OCI-LY1 (cell line): ENCODE measurements at regions not wholly inside any gene's neighbourhood (a gene's known extent, or its start where the extent isn't known, plus 50 kb on each side); places are given as distances from the start of the nearest gene placed in this dataset.

Source experiments
- H2AFZ ChIP-seq: fragments of 200-600 bp; sonication (generic), shearing (Covaris generic); 2 replicates; pipeline ENCODE4 v1.6.0; 2014; ENCODE audit warnings: antibody characterized with exemption, mild to moderate bottlenecking, low read length
- H3F3A ChIP-seq: fragments of 200-600 bp; sonication (generic), shearing (Covaris generic); 2 replicates; pipeline ENCODE4 v1.6.0; 2014; ENCODE audit warnings: mild to moderate bottlenecking, antibody characterized with exemption, low read length, moderate library complexity; ENCODE audit not compliant: insufficient read depth
- H3K27ac ChIP-seq: fragments of 200-600 bp; sonication (generic); 2 replicates; pipeline ENCODE4 v1.5.1; 2014; ENCODE audit warnings: low read length, mixed run types, mild to moderate bottlenecking, low read depth; ENCODE audit not compliant: poor library complexity, severe bottlenecking
- H3K27me3 ChIP-seq: fragments of 200-600 bp; sonication (generic); 2 replicates; pipeline ENCODE4 v1.6.0; 2014; ENCODE audit warnings: antibody characterized with exemption, mild to moderate bottlenecking, low read length, moderate library complexity; ENCODE audit not compliant: insufficient read depth
- H3K36me3 ChIP-seq: fragments of 200-600 bp; sonication (generic); 2 replicates; pipeline ENCODE4 v1.6.1; 2014; ENCODE audit warnings: mild to moderate bottlenecking, antibody characterized with exemption, low read length, moderate library complexity, mixed read lengths; ENCODE audit not compliant: insufficient read depth
- H3K4me1 ChIP-seq: fragments of 200-600 bp; sonication (generic); 2 replicates; pipeline ENCODE4 v1.5.1; 2014; ENCODE audit warnings: mild to moderate bottlenecking, low read length, moderate library complexity; ENCODE audit not compliant: insufficient read depth, severe bottlenecking
- H3K4me2 ChIP-seq: fragments of 200-600 bp; sonication (generic), shearing (Covaris generic); 2 replicates; pipeline ENCODE4 v1.6.1; 2014; ENCODE audit warnings: low read length
- H3K4me3 ChIP-seq: fragments of 200-600 bp; sonication (generic); 2 replicates; pipeline ENCODE4 v1.5.1; 2014; ENCODE audit warnings: low read length, low read depth, mild to moderate bottlenecking, mixed read lengths; ENCODE audit not compliant: poor library complexity, severe bottlenecking
- H3K79me2 ChIP-seq: fragments of 200-600 bp; shearing (Covaris generic); 2 replicates; pipeline ENCODE4 v1.6.1; 2016; ENCODE audit warnings: mixed run types, low read length, mixed read lengths; ENCODE audit not compliant: insufficient read depth
- H3K9ac ChIP-seq: fragments of 200-600 bp; sonication (generic), shearing (Covaris generic); 2 replicates; pipeline ENCODE4 v1.6.1; 2014; ENCODE audit warnings: mild to moderate bottlenecking, low read length, mixed read lengths
- H3K9me2 ChIP-seq: fragments of 200-600 bp; sonication (generic), shearing (Covaris generic); 2 replicates; pipeline ENCODE4 v1.6.1; 2014; ENCODE audit warnings: low read depth, mild to moderate bottlenecking, low read length, mixed read lengths
- H3K9me3 ChIP-seq: fragments of 200-600 bp; shearing (Covaris generic); 2 replicates; pipeline ENCODE4 v1.6.1; 2014; ENCODE audit warnings: low read length, mixed read lengths
- H4K20me1 ChIP-seq: fragments of 200-600 bp; sonication (generic), shearing (Covaris generic); 2 replicates; pipeline ENCODE4 v1.6.0; 2016; ENCODE audit warnings: mild to moderate bottlenecking, low read length; ENCODE audit not compliant: insufficient read depth
- EZH2 ChIP-seq: fragments of 200-600 bp; sonication (generic), shearing (Covaris generic); IDR thresholded peaks from 2 replicates; pipeline ENCODE4 v1.8.0; 2017; ENCODE audit warnings: borderline replicate concordance, mixed run types, mild to moderate bottlenecking, antibody characterized with exemption, low read length, moderate library complexity, mixed read lengths
- TF ChIP-seq, protein P1 (sequence below): fragments of 200-600 bp; sonication (generic), shearing (Covaris generic); IDR thresholded peaks from 2 replicates; pipeline ENCODE4 v1.5.1; 2017; ENCODE audit warnings: mild to moderate bottlenecking, antibody characterized with exemption, low read length, moderate library complexity, mixed read lengths

DNA sequence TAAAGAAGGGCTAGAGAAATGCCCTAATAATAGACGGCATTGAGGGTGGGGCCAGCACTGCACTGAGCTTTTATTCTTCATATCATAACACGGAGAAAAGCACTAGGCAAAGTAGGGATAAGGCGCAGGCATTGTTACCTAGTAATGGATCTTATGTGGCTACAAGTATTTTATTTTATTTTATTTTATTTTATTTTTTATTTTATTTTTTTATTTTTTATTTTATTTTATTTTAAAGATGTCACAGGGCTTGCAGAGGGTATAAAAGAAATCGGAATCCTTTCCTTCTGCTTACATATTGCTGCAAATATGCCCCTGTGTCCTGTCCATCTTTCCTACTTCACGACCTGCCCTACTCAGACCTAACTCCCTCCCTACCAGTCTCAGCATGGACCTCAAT is 452.0 kb upstream of the KIRREL3 start:
- Histone ChIP-seq H3K9me2 (no peaks in the 10 kb centered on the region), H3K79me2 (no peaks in the 10 kb centered on the region), H3K4me1 (no peaks in the 10 kb centered on the region), H2AFZ (no peak overlapping the region), H3K27me3 (no peaks in the 10 kb centered on the region), H3K27ac (no peak overlapping the region), H3K36me3 (no peaks in the 10 kb centered on the region), H3K4me3 (no peak overlapping the region), H3K9ac (no peak overlapping the region), H3K4me2 (no peak overlapping the region), H4K20me1 (no peaks in the 10 kb centered on the region), H3F3A (no peaks in the 10 kb centered on the region), H3K9me3 (no peaks in the 10 kb centered on the region)
- TF ChIP-seq, protein P1, sequence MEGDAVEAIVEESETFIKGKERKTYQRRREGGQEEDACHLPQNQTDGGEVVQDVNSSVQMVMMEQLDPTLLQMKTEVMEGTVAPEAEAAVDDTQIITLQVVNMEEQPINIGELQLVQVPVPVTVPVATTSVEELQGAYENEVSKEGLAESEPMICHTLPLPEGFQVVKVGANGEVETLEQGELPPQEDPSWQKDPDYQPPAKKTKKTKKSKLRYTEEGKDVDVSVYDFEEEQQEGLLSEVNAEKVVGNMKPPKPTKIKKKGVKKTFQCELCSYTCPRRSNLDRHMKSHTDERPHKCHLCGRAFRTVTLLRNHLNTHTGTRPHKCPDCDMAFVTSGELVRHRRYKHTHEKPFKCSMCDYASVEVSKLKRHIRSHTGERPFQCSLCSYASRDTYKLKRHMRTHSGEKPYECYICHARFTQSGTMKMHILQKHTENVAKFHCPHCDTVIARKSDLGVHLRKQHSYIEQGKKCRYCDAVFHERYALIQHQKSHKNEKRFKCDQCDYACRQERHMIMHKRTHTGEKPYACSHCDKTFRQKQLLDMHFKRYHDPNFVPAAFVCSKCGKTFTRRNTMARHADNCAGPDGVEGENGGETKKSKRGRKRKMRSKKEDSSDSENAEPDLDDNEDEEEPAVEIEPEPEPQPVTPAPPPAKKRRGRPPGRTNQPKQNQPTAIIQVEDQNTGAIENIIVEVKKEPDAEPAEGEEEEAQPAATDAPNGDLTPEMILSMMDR, result no peak
- no peak for TF ChIP-seq EZH2

DNA sequence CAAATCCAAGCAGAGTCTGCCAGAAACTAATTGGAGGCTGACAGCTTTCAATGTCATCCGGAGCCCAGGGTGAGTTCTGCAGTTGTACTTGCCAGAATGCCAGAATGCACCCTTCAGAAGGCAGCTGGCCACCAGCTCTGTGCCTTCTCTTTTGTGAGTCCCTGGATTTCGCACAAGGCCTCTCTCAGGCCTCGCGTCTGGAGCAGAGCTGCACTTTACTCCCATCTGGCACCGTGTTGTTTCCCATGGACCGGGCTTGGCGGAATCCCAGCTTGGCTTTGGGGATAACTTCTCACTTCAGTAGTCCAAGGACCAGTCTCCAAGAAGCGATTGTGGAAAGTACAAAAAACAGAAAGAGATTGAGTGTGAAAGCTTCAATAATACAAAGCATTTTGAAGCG is 451.3 kb upstream of the KIRREL3 start:
- H3K4me3 ChIP-seq, result no peak overlapping the region
- no peaks in the 10 kb centered on the region for H3K9me3 ChIP-seq
- no peaks in the 10 kb centered on the region for H3K4me1 ChIP-seq
- no peak overlapping the region for H2AFZ ChIP-seq
- no peaks in the 10 kb centered on the region for H3K79me2 ChIP-seq
- no peak overlapping the region for H3K27ac ChIP-seq
- TF ChIP-seq, protein P1, result no peak
- no peak for TF ChIP-seq EZH2
- H4K20me1 ChIP-seq, result no peaks in the 10 kb centered on the region
- H3K27me3 ChIP-seq, result no peaks in the 10 kb centered on the region
- H3K9ac ChIP-seq, result no peak overlapping the region
- H3F3A ChIP-seq, result no peaks in the 10 kb centered on the region
- no peaks in the 10 kb centered on the region for H3K9me2 ChIP-seq
- H3K36me3 ChIP-seq, result no peaks in the 10 kb centered on the region
- no peak overlapping the region for H3K4me2 ChIP-seq

DNA sequence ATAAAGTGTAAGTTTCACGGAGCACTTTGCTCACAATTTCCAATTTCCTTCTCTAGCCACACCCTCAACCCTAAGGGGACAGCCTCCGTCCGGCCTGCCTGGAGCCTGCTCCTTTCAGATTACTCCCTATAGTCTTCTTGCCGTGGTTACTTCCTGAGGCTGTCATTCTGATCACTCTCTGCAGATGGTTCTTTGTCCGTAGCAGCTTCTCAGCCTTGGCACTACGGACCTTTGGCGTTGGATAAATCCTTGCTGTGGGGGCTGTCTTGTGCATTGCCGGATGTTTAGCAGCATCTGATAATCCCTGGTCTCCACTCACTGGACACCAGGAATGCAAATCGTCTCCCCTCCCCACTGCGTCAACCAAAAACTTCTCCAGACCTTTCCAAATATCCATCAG is 447.5 kb upstream of the KIRREL3 start:
- Histone ChIP-seq H3K9ac (no peak overlapping the region), H3F3A (no peaks in the 10 kb centered on the region), H3K36me3 (no peaks in the 10 kb centered on the region), H3K79me2 (no peaks in the 10 kb centered on the region), H4K20me1 (no peaks in the 10 kb centered on the region), H3K4me3 (no peak overlapping the region), H2AFZ (no peak overlapping the region), H3K27ac (no peak overlapping the region), H3K9me2 (no peaks in the 10 kb centered on the region), H3K27me3 (no peaks in the 10 kb centered on the region), H3K9me3 (no peaks in the 10 kb centered on the region), H3K4me1 (no peaks in the 10 kb centered on the region), H3K4me2 (no peak overlapping the region)
- no peak for TF ChIP-seq EZH2

DNA sequence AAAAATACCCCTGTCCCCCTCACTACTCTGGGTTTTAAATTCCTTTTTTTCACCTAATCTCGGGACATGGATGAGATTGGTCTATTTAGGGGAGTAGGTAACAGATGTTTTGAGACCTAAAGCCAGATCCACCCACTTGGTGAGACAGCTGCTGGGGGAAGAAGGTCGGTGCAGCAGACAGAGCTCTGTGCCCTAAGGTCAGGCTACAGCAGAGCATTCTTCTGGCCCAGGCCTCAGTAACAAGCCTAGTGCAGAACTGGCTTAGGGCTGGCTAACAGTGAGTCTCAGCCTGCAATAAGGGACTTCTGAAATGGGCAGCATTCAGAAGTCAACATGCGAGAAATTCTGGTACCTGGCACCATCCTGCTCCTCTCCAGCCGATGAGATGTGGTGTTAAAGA is 444.9 kb upstream of the KIRREL3 start:
- Histone ChIP-seq H4K20me1 (no peaks in the 10 kb centered on the region), H3K27me3 (no peaks in the 10 kb centered on the region), H3K27ac (no peak overlapping the region), H3F3A (no peaks in the 10 kb centered on the region), H2AFZ (no peak overlapping the region), H3K9me3 (no peaks in the 10 kb centered on the region), H3K9ac (no peak overlapping the region), H3K4me2 (no peak overlapping the region), H3K4me1 (no peaks in the 10 kb centered on the region), H3K9me2 (no peaks in the 10 kb centered on the region), H3K36me3 (no peaks in the 10 kb centered on the region), H3K79me2 (no peaks in the 10 kb centered on the region), H3K4me3 (no peak overlapping the region)
- TF ChIP-seq, protein P1, result no peak
- TF ChIP-seq EZH2, result no peak
